ENCODE measurements at regions not wholly inside any gene's neighbourhood (a gene's known extent, or its start where the extent isn't known, plus 50 kb on each side); places are given as distances from the start of the nearest gene placed in this dataset.

DNA sequence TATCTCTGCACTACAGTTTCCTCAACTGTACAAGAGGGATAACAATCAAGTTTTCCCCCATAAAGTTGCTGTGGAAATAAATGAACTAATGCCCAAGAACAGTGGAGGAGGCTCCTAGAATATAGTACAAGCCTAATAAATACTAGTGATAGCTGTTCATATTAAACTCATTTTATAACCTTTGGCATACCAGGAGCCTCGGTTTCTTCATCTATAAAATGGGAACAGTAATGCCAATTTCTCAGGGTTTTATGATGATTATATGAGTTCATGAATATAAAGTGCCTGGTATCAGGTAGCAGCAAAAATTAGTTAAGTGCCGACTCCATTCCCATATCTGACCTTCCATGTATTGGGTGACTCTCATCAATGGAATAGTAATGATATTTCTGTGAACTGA lies 311.1 kb upstream of the MAF start:
- TF ChIP-seq, protein P1, sequence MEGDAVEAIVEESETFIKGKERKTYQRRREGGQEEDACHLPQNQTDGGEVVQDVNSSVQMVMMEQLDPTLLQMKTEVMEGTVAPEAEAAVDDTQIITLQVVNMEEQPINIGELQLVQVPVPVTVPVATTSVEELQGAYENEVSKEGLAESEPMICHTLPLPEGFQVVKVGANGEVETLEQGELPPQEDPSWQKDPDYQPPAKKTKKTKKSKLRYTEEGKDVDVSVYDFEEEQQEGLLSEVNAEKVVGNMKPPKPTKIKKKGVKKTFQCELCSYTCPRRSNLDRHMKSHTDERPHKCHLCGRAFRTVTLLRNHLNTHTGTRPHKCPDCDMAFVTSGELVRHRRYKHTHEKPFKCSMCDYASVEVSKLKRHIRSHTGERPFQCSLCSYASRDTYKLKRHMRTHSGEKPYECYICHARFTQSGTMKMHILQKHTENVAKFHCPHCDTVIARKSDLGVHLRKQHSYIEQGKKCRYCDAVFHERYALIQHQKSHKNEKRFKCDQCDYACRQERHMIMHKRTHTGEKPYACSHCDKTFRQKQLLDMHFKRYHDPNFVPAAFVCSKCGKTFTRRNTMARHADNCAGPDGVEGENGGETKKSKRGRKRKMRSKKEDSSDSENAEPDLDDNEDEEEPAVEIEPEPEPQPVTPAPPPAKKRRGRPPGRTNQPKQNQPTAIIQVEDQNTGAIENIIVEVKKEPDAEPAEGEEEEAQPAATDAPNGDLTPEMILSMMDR (conservative IDR thresholded peaks at IDR 0.05 in 1 of 2, IDR thresholded peaks at IDR 0.05 in 1 of 2; ENCODE audit: extremely low read depth in 1 of 2, insufficient read depth in 1 of 2, low read depth in 1 of 2, low read length in 2 of 2) = no peak
- TF ChIP-seq EZH2 (IDR thresholded peaks at IDR 0.05; ENCODE audit: borderline replicate concordance, low read length) = no peak
